Natural killer cell (primary cell): ENCODE measurements at regions not wholly inside any gene's neighbourhood (a gene's known extent, or its start where the extent isn't known, plus 50 kb on each side); places are given as distances from the start of the nearest gene placed in this dataset.
"Not testable (repeated sequence)": the region's sequence is repeated elsewhere in the genome, so short reads cannot be mapped to it uniquely, and the experiment has no call there.

Experiments used
- ATAC-seq, 3 donors: fragments of 150-1000 bp in 2 of 3; fragments of 200-7000 bp in 1 of 3; cut with Tn5 transposase; 1 replicate in 1 of 3; 2 replicates in 2 of 3; pipeline ENCODE4 v1.10.0; 2021; ENCODE audit warnings: mild to moderate bottlenecking in 2 of 3, moderate library complexity in 2 of 3
- DNase-seq, 2 donors: peaks; one replicate each; pipeline versions ENCODE4 v3.0.0 to v3.0.0-alpha.2; 2013 to 2021; ENCODE audit warnings: mixed read lengths in 1 of 2
- H3K27ac ChIP-seq: one replicate; pipeline ENCODE4 v1.5.1; 2013; ENCODE audit warnings: mild to moderate bottlenecking, low read length
- H3K27me3 ChIP-seq: one replicate; pipeline ENCODE4 v1.6.1; 2013; ENCODE audit warnings: low read length; ENCODE audit not compliant: control insufficient read depth, insufficient read depth
- H3K36me3 ChIP-seq: one replicate; pipeline ENCODE4 v1.6.1; 2013; ENCODE audit warnings: low read length; ENCODE audit not compliant: control insufficient read depth, insufficient read depth
- H3K4me1 ChIP-seq: one replicate; pipeline ENCODE4 v1.6.1; 2013; ENCODE audit warnings: low read length; ENCODE audit not compliant: control insufficient read depth, insufficient read depth
- H3K4me3 ChIP-seq: one replicate; pipeline ENCODE4 v1.5.1; 2013; ENCODE audit warnings: low read length
- H3K9me3 ChIP-seq: one replicate; pipeline ENCODE4 v1.6.1; 2013; ENCODE audit warnings: low read length; ENCODE audit not compliant: control insufficient read depth, insufficient read depth
- H3K27ac Mint-ChIP-seq, 2 donors: one replicate each; pipeline ENCODE4 v1.8.0; 2022; ENCODE audit warnings: mild to moderate bottlenecking in 2 of 2, mixed read lengths in 2 of 2, moderate library complexity in 1 of 2
- H3K27me3 Mint-ChIP-seq, 2 donors: one replicate each; pipeline ENCODE4 v1.8.0; 2022; ENCODE audit warnings: low read depth in 2 of 2, mixed read lengths in 2 of 2
- H3K36me3 Mint-ChIP-seq: one replicate; pipeline ENCODE4 v1.8.0; 2022; ENCODE audit warnings: mixed read lengths
- H3K4me1 Mint-ChIP-seq, 2 donors: one replicate each; pipeline ENCODE4 v1.8.0; 2022; ENCODE audit warnings: mixed read lengths in 2 of 2
- H3K4me3 Mint-ChIP-seq: one replicate; pipeline ENCODE4 v1.8.0; 2022; ENCODE audit warnings: mild to moderate bottlenecking, moderate library complexity, mixed read lengths
- H3K9me3 Mint-ChIP-seq, 2 donors: one replicate each; pipeline ENCODE4 v1.8.0; 2022; ENCODE audit warnings: mixed read lengths in 2 of 2
- CTCF ChIP-seq: fragments of 200-600 bp; IDR thresholded peaks from one replicate; pipeline ENCODE4 v1.8.0; 2022; ENCODE audit warnings: antibody characterized with exemption
- WGBS: methylation state at CpG from one replicate; pipeline ENCODE4 v1.1.7; 2013; ENCODE audit warnings: missing lambda C conversion rate; ENCODE audit not compliant: insufficient coverage; 5-methylcytosine and 5-hydroxymethylcytosine counted together
- intact Hi-C: fragments of 100-400 bp; cut with micrococcal nuclease; formaldehyde crosslinking; loops from one replicate; pipeline ENCODE4 v1.14.2; 2022

- Mint-ChIP-seq H3K27ac (no peak overlapping the region), H3K27me3 (no peaks in the 10 kb centered on the region), H3K4me3 (no peak overlapping the region), H3K4me1 (peaks cover 0 to 7% of the 10 kb centered on the region in 2 donors), H3K9me3 (no peaks in the 10 kb centered on the region), H3K36me3 (no peaks in the 10 kb centered on the region)
- Histone ChIP-seq H3K27me3 (no peaks in the 10 kb centered on the region), H3K9me3 (peaks cover 3% of the 10 kb centered on the region), H3K4me1 (no peaks in the 10 kb centered on the region), H3K4me3 (no peak overlapping the region), H3K36me3 (no peaks in the 10 kb centered on the region), H3K27ac (no peak overlapping the region)
- no peak for TF ChIP-seq CTCF
- no peak for ATAC-seq
- no peak for DNase-seq
- intact Hi-C loops: no loop called here
- WGBS: 86% methylated on average over 18 of the region's 18 CpGs
These were observed 95.4 kb upstream of the GRIN2A start for GRCh38 chr16:10277597-10277996.

DNA sequence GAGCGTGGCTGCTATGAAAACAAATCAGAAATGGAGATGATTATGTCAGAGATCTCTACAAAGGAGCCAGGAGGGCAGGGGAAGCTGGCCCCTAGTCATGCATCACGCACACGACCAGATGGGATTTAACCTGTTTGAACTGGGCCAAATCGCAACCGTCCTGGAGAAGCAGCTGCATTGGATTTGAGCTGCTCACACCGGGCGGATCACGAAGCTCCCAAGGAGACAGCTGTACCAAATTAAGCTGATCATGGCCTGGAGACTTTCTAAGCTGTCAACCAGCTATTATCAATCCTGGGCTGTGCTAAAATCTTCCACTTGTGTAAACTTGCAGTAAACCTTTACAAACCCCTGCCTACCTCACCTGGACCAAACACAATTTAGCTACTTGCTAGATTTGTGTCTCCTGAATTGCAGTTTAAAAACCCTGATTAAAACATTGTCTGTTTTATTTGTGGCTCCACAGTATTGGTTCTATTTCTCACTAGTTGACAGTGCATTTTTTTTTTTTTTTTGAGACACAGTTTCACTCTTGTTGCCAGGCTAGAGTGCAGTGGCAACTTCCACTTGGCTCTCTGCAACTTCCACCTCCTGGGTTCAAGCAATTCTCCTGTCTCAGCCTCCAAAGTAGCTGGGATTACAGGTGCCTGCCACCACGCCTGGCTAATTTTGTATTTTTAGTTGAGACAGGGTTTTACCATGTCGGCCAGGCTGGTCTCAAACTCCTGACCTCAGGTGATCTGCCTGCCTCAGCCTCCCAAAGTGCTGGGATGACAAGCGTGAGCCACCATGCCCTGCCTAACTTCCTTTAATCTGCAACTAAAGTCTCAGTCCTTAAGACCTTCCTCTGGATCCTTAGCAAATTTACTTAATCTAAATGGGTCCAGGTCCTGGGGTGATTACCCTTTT, 98.3 kb upstream of the GRIN2A start:
- Histone ChIP-seq H3K4me3 (no peak overlapping the region), H3K4me1 (no peaks in the 10 kb centered on the region), H3K9me3 (peaks cover 2% of the 10 kb centered on the region), H3K27me3 (no peaks in the 10 kb centered on the region), H3K27ac (no peak overlapping the region), H3K36me3 (no peaks in the 10 kb centered on the region)
- Mint-ChIP-seq H3K27ac (no peak overlapping the region), H3K4me3 (no peak overlapping the region), H3K9me3 (no peaks in the 10 kb centered on the region), H3K27me3 (peaks cover 0 to 6% of the 10 kb centered on the region in 2 donors), H3K4me1 (peaks cover 0 to 7% of the 10 kb centered on the region in 2 donors), H3K36me3 (no peaks in the 10 kb centered on the region)
- 83% methylated on average over 11 of the region's 11 CpGs for WGBS
- no peak for DNase-seq
- no peak for ATAC-seq
- TF ChIP-seq CTCF: no peak
- intact Hi-C loops: no loop called here

GRCh38 chr16:10282367-10282766, 100.1 kb upstream of the GRIN2A start:
- H3K9me3 ChIP-seq: peaks cover 2% of the 10 kb centered on the region
- H3K27me3 ChIP-seq: no peaks in the 10 kb centered on the region
- Mint-ChIP-seq H3K9me3 (no peaks in the 10 kb centered on the region), H3K4me3 (no peak overlapping the region), H3K4me1 (no peaks in the 10 kb centered on the region), H3K27me3 (peaks cover 0 to 10% of the 10 kb centered on the region in 2 donors), H3K27ac (no peak overlapping the region), H3K36me3 (no peaks in the 10 kb centered on the region)
- intact Hi-C loops: no loop called here
- H3K4me3 ChIP-seq: no peak overlapping the region
- no peak for TF ChIP-seq CTCF
- 79% methylated on average over 3 of the region's 3 CpGs for WGBS
- no peak overlapping the region for H3K27ac ChIP-seq
- ATAC-seq: no peak
- no peak for DNase-seq
- H3K36me3 ChIP-seq: no peaks in the 10 kb centered on the region
- no peaks in the 10 kb centered on the region for H3K4me1 ChIP-seq

GRCh38 chr16:10283246-10283645, 101.0 kb upstream of the GRIN2A start:
- H3K9me3 ChIP-seq, ATAC-seq, H3K4me1 Mint-ChIP-seq, intact Hi-C loops, H3K36me3 Mint-ChIP-seq, H3K27ac ChIP-seq, H3K9me3 Mint-ChIP-seq, H3K36me3 ChIP-seq, H3K27me3 Mint-ChIP-seq, DNase-seq, H3K4me1 ChIP-seq, H3K27me3 ChIP-seq, H3K4me3 ChIP-seq, H3K4me3 Mint-ChIP-seq, H3K27ac Mint-ChIP-seq: not testable (repeated sequence)
- 82% methylated on average over 8 of the region's 8 CpGs for WGBS

DNA sequence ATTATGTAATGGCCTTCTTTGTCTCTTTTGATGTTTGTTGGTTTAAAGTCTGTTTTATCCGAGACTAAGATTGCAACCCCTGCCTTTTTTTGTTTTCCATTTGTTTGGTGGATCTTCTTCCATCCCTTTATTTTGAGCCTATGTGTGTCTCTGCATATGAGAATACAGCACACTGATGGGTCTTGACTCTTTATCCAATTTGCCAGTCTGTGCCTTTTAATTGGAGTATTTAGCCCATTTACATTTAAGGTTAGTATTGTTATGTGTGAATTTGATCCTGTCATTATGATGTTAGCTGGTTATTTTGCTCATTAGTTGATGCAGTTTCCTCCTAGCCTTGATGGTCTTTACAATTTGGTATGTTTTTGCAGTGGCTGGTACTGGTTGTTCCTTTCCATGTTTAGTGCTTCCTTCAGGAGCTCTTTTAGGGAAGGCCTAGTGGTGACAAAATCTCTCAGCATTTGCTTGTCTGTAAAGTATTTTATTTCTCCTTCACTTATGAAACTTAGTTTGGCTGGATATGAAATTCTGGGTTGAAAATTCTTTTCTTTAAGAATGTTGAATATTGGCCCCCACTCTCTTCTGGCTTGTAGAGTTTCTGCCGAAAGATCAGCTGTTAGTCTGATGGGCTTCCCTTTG, 95.3 kb upstream of the ATF7IP2 start:
- H3K36me3 ChIP-seq, intact Hi-C loops, H3K27me3 Mint-ChIP-seq, H3K4me1 ChIP-seq, H3K4me3 ChIP-seq, H3K27me3 ChIP-seq, H3K9me3 ChIP-seq, H3K27ac ChIP-seq, H3K4me1 Mint-ChIP-seq, H3K27ac Mint-ChIP-seq, DNase-seq, ATAC-seq, H3K4me3 Mint-ChIP-seq: not testable (repeated sequence)
- Mint-ChIP-seq H3K36me3 (peaks cover 19% of the 10 kb centered on the region), H3K9me3 (peaks cover 9 to 15% of the 10 kb centered on the region in 2 donors)
- no CpG with 5 or more reads among the region's 2 CpGs for WGBS

DNA sequence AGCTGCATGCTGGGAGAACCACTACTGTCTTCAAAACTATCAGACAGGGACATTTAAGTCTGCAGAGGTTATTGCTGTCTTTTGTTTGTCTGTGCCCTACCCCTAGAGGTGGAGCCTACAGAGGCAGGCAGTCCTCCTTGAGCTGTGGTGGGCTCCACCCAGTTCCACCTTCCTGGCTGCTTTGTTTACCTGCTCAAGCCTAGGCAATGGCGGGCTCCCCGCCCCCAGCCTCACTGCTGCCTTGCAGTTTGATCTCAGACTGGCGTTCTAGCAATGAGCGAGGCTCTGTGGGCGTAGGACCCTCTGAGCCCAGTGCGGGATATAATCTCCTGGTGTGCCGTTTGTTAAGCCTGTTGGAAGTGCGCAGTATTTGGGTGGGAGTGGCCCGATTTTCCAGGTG, 93.7 kb upstream of the ATF7IP2 start:
- intact Hi-C loops, H3K9me3 ChIP-seq, H3K27me3 Mint-ChIP-seq, H3K4me1 ChIP-seq, H3K4me3 ChIP-seq, H3K27ac ChIP-seq, DNase-seq, H3K36me3 ChIP-seq, H3K27me3 ChIP-seq, H3K27ac Mint-ChIP-seq, H3K4me1 Mint-ChIP-seq, H3K4me3 Mint-ChIP-seq, ATAC-seq: not testable (repeated sequence)
- 87% methylated on average over 9 of the region's 9 CpGs for WGBS
- Mint-ChIP-seq H3K9me3 (peaks cover 9 to 15% of the 10 kb centered on the region in 2 donors), H3K36me3 (peaks cover 19% of the 10 kb centered on the region)
